HG03460 (cell line): ENCODE measurements at regions not wholly inside any gene's neighbourhood (a gene's known extent, or its start where the extent isn't known, plus 50 kb on each side); places are given as distances from the start of the nearest gene placed in this dataset.

Experiments
- ATAC-seq: cut with Tn5 transposase; IDR thresholded peaks from one replicate; pipeline ENCODE4 v1.9.1; 2021; ENCODE audit not compliant: unreplicated experiment

GRCh38 chr1:222046684-222047263 is 304.9 kb upstream of the DUSP10 start:
- no peak for ATAC-seq

GRCh38 chr1:222045786-222046185 is 303.9 kb upstream of the DUSP10 start:
- ATAC-seq: no peak

GRCh38 chr1:222045236-222045635 is 303.3 kb upstream of the DUSP10 start:
- ATAC-seq: no peak

- ATAC-seq: no peak
Measured at GRCh38 chr1:222043444-222044292, 301.8 kb upstream of the DUSP10 start.

- ATAC-seq: no peak
Measured at GRCh38 chr1:222042120-222042519, 300.2 kb upstream of the DUSP10 start.

GRCh38 chr1:222040955-222041354 is 299.1 kb upstream of the DUSP10 start:
- no peak for ATAC-seq

- no peak for ATAC-seq
Measured at GRCh38 chr1:222040121-222040805, 298.4 kb upstream of the DUSP10 start.

GRCh38 chr1:222038971-222039370 is 297.1 kb upstream of the DUSP10 start:
- no peak for ATAC-seq

GRCh38 chr1:222037720-222038119 is 295.8 kb upstream of the DUSP10 start:
- no peak for ATAC-seq

- no peak for ATAC-seq
Measured at GRCh38 chr1:222034790-222035189, 292.9 kb upstream of the DUSP10 start.

DNA sequence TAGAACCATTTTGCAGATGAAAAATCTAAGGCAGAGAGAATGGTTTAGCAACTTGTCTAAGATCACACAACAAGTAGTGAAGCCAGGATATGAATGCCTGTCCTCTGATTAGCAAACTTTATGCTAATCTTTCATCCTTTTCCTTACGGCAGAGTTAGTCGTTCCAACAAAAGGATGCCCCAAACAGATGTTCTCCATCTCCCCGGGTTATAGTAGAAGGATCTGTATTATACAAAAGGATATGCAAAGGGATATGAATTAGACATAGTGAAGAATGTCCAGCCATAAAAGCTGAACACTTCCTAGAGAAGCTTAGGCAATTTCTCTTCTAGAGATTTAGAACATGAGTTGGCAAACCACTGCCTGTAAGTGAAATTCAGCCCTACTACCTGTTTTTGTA is 291.6 kb upstream of the DUSP10 start:
- no peak for ATAC-seq

DNA sequence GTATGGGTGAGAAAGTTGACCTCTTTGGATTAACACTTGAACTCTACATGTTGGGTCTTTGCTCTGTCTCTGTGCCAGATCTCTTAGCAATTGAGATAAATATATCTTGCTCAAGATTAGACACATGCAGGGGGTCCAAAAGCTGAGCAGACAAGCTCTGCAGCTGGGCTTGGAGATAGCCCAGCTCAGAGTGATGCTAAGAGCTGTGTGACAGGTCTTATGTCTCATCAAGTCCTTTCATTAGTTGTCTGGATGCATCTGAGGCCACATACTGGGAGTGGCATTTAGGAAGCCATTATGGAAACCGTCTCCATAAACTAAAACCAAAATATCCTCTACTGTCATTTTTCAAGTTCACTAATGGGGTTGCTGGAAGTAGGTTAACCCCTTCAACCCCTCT is 289.4 kb upstream of the DUSP10 start:
- ATAC-seq: no peak

DNA sequence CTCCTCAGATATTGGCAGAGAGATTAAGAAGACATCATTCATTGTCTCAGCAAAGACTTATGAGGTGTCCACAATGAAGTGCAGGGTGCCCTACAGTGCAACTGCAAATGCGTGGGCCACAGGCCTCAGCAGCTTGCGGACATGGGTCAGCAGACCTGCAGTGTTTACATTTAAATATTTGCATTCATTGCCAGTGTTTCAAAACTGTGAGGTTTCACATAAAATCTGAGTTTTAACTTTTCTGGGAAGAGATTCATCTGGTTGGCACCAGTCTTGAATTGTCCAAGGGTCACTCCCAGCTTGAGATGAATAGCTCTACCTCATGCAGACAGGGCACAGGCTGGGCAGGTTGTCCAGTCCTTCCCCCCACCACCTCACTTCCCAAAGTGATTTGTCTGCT is 286.8 kb upstream of the DUSP10 start:
- no peak for ATAC-seq

DNA sequence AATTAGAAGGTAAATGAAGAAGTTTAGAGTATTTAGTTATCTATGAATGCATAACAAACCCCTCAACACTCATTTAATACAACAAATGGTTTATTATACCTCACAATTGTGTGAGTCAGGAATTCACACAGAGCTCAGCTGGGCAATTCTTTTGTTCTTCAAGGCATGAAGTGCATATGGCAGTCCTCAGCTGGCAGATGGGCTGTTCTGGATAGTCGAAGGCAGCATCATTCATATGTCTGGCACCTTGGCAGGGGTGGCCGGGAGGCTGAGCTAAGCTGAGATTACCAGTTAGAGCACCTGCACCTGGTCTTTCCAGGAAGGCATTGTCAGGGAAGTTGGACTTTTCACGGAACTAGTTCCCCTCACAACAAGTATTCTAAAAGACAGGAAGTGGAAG is 286.2 kb upstream of the DUSP10 start:
- ATAC-seq: no peak

DNA sequence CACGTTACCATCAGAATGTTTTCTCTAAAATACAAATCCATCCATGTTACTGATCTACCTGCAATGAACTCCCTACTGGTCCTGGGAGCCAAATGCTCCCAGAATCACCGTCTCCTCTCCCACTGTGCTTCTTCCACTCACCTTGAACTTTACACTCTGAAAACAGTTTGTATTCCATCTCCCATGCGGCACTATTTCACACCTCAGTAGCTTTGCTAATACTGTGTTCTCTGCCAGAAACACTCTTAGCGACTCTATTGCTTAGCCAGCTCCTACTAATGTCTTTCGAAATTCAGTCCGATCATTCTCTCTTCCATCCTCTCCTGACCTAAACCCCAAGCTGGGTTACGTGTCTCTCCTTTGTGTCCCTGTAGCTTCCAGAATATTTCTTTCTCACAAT is 284.4 kb upstream of the DUSP10 start:
- ATAC-seq: no peak

DNA sequence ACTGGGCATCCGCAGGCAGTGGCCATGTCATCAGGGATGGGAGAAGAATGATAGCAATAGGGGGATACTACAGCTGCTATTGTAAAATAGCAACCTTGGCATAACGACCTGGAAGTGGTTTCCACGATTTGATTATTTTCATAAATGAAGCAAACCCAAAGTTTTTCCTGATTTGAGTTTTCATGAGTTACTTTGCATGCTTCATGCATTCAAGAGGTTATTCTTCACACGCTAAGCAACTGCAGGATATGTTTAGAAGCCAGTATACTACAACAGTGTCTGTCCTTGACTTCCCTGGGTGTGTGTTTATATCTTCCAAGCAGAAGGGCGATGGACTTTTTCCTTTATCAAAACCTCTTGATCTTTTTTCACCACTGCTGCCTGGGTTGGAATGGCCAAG is 281.1 kb upstream of the DUSP10 start:
- ATAC-seq: no peak

DNA sequence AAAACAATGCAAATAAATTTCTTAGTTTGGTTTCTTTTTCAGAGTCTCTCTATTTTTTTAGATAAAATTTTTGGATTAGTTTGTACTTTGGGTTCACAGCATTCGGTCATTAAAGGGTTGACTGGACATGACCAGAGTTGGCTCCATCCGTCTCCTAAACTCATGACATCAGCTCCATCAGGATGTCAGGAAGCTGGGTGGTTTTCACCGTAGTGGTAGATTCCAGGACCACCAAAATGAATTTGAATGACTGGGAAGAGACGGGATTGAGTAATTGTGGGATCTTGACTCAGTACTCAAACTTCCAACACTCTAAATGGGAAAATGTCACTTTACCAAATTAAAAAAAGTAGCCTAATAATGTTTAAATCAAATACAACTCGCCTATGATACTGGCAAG is 279.2 kb upstream of the DUSP10 start:
- no peak for ATAC-seq

- ATAC-seq: no peak
Measured at GRCh38 chr1:222020553-222020952, 278.7 kb upstream of the DUSP10 start.

DNA sequence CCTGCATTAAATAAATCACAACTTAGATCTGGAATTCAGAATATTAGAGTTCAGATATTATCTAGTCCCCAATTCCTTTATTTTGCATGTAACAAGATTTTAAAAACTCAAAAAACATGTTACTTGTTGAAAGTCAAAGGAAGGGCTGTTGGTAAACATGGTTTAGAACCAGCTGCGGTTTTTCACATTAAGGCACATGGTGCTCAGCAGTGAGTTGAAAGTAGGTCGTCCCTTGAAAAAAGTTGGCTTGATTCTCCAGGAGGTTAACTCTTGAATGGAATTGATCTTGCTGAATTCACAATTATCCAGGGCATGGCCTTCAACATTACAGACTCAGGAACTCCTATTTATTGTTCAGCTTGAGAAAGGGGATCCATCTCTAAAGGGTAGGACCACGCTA is 277.1 kb upstream of the DUSP10 start:
- ATAC-seq: no peak

DNA sequence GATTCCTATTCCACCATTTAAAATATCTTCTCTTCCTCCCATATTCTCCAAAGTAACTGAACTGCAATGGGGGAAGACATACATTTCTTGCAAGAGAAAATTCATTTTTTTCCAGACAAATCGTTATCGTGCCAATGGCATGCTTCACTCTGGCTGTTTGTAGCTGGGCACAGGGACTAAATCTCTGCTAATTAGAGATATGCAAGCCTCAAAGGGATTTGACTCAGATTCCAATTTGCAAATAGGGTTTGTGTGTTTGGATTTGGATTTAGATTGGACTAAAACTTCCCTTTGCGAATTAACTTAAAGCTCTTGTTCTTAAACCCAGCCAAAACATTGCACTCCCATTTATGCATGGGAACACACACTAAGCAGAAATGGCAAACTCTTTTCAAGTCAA is 276.2 kb upstream of the DUSP10 start:
- ATAC-seq: no peak

GRCh38 chr1:222015686-222016085 is 273.8 kb upstream of the DUSP10 start:
- no peak for ATAC-seq

- ATAC-seq: no peak
Measured at GRCh38 chr1:222014001-222014400, 272.1 kb upstream of the DUSP10 start.
